ENCODE measurements at regions not wholly inside any gene's neighbourhood (a gene's known extent, or its start where the extent isn't known, plus 50 kb on each side); places are given as distances from the start of the nearest gene placed in this dataset.

DNA sequence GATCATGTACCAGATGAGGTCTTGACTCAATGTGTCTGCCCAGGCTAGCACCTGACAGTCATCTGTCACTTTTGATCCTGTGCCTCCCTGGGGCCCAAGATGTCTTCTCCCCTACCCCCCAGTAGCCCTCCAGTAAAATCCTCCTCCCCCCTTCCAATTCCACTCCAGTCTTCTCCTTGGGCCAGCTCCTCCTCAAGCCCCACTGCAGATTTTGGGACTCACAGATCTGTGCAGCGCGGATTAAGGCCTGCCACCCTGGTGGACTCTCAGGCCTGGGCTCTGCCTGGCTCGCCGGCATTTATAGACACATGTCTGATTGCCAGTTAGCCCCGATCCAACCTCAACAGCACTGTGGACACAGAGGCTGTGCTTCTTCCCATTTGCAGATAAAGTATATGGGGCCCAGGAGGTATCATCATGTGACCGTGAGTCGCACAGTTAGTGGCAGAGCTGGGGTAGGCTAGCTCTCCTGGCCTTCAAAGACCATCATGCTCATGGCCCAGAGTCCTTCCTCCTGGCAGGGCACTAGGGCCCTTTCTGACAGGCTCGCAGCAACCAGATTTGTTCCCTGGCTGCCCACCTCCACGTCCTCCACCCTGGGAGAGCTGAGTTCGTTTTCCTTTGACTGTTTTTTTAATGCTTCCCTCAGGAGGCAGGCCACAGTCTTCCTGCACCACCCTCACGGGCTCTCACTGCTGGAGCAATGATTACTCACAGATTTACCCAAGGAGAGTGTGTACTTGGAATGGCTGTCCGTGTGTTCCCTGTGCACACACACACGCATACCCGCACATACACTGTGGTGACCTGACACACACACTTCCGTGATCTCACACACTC, 98.3 kb upstream of the DIO3 start:
- in situ Hi-C loops (cut with MboI; ENCODE audit: low pct_unique_long_range_greater_than_20kb, low sequenced_read_pairs) = no loop called here
- no peak for DNase-seq

DNA sequence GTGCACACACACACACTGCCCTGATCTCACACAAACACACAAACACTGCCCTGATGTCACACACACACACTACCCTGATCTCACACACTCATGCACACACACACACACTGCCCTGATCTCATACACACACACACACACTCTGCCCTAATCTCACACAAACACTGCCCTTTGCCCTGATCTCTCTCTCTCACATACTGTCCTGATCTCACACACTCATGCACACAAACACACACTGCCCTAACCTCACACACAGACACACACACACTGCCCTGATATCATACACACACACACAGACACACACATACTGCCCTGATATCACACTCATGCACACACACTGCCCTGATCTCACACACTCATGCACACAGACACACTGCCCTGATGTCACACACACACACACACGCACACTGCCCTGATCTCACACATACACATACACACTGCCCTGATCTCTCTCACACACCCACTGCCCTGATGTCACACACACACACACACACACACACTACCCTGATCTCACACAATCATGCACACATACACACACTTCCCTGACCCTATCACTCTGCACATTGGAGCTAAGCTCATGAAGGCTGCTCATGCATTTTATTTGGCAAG, 97.6 kb upstream of the DIO3 start:
- no peak for DNase-seq
- in situ Hi-C loops (cut with MboI; ENCODE audit: low pct_unique_long_range_greater_than_20kb, low sequenced_read_pairs) = no loop called here

DNA sequence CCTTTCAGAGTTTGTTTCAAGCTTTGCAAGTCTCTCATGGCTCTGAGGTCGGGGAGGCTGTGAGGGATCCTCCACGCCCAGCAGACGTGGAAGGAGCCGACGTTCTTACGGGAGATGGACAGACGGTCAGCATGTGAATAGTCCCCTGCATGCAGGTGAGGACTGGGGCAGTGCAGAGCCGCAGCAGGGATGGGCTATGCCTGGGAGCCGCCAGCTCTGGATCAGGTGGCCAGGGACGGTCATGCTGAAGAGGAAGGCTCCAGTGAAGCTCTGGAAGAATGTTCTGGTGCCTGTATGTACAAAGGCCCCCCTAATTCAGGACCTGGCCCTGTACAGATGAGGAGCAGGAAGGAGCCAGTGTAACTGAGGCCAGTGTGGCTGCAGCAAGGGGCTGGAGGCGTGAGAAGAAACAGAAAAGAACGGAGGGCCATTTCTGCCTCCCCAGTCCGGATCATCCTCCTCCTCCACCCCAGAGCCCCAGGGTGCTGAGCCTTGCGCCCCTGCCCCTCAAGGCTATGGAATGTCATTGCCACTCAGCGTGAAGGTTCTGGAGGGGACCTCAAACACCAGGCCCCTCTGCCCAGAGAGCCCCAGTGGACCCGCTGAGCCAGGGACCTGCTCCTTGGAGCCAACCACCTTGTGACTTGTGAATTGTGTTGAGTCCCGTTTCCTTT, 96.8 kb upstream of the DIO3 start:
- in situ Hi-C loops (cut with MboI; ENCODE audit: low pct_unique_long_range_greater_than_20kb, low sequenced_read_pairs) = no loop called here
- no peak for DNase-seq

DNA sequence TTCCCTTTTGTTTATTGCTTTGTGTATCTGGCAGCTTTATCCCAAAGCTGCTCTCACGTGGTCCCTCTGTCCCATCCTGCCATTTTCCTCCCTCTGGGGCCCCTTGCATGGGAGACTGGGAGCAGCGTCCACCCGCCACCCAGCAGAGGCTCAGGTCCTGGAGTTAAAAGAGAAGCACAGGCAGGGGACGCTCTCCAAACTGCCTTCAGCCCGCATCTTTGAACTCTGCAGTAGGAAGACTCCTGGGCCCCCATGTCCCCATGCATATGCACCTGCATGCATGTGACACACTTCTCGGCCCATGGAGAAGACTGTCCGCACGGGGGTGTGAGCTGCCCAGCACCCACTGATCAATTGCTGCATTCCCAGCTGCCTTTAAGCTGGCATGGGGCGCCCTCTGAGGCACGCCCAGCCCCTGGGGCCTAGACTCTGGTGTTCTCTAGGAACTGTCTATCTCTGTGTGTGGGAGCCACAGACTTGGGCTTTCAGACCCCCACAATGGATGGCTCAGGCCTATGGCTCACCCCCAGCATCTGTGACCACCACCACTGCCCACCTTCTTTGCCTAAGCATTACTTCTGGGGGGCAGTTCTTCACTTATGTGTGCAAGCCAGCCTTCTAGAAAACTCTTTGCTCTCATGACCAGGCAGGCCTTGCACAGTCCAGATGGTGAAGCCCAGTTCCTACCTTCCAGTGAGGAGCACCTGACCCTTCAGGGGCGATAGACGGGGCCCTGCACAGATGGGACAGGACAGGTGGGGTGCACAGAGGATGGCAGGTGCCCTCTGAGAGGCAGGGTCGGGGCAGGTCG, 96.1 kb upstream of the DIO3 start:
- DNase-seq = no peak
- in situ Hi-C loops (cut with MboI; ENCODE audit: low pct_unique_long_range_greater_than_20kb, low sequenced_read_pairs) = no loop called here

DNA sequence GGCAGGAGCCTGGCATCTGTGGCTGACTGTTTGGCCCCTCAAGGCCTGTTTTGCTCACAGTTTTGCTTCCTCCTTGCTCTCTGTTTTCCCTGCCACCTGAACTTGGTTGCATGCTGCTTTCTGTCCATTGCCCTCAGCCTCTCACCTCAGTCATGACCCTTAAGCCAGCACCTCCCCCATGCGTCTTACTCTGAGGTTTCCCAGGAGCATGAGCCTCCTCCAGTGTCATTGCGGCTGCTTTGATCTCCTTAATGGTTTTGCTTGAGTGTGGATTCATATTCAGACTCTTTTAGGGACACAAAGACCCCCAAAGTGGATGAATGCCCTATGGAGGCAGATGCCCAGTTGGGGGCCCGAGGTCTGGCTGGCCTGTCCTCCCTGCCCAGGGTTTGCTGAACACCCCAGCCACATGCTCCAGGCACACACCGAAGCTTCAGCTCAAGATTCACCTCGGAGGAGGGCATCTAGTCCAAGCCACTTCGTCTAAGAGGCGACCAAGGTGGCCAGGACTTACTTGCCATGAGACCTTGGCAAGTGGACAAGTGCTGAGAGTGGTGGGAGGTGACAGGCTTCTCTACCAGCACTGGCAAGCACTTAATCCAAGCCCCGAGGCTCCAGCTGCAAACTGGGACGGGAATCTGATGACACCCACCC, 95.4 kb upstream of the DIO3 start:
- DNase-seq = no peak
- in situ Hi-C loops (cut with MboI; ENCODE audit: low pct_unique_long_range_greater_than_20kb, low sequenced_read_pairs) = no loop called here

DNA sequence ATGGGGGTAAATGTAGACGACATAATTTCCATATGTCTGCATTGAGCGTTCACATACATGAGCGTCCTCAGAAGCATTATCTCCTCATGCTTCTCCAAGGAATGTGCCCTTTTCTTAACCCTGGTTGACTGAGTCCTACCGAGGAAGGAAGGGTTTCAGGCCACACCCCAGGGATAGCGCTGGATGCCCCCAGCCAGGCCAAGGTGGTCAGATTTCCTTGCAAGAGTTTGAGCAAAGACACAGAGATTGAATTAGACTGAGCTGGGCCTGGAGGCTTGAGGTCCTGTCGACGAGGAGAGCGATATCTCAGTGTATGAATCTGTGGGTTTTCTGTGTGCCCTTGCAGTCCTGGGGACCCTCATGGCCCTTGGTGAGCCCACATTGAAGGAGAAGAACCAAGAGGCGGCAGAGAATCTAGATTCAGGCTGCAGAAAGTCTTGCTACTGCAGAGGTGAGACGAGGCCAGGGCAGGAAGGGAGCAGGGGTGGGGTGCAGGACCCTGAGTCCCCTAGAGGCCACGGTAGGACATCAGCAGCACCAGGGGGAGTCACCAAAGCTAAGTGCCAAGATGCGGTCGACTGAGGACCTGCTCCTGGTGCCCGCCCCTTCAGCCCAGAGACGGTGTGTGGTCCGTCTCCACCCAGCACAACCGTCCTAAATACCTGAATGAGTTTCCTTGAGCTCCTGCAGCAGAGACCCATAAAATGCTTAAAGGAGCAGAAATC, 94.7 kb upstream of the DIO3 start:
- in situ Hi-C loops (cut with MboI; ENCODE audit: low pct_unique_long_range_greater_than_20kb, low sequenced_read_pairs) = no loop called here
- DNase-seq = no peak

DNA sequence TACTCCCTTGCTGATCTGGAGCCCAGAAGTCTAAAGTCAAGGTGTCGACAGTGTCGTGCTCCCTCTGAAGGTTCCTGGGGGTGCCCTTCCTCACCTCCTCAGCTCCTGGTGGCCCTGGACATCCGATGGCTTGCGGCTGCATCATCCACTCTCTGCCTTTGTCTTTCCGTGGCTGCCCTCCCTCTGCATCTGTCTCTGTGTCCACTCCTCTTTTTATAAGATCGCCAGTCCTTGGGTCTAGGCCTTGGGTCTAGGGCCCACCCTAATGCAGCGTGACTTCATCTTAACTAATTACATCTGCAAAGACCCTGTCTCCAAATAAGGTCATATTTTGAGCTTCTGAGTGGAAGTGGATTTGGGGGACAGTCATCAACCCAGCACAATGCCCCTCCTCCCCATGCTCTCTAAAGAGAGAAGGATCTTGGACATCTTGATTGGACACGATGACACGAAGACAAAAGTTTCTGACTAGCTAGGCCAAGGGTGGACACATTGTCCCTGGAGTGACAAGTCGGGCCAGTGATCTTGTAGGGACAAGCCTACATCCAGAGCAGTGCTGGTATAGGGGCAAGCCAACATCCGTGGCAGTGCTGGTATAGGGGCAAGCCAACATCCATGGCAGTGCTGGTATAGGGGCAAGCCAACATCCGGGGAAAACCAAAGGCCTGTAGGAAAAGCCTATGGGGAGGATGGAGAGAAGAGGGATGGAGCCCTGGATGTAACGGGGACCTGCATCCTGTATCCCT, 93.9 kb upstream of the DIO3 start:
- in situ Hi-C loops (cut with MboI; ENCODE audit: low pct_unique_long_range_greater_than_20kb, low sequenced_read_pairs) = no loop called here
- DNase-seq = no peak

DNA sequence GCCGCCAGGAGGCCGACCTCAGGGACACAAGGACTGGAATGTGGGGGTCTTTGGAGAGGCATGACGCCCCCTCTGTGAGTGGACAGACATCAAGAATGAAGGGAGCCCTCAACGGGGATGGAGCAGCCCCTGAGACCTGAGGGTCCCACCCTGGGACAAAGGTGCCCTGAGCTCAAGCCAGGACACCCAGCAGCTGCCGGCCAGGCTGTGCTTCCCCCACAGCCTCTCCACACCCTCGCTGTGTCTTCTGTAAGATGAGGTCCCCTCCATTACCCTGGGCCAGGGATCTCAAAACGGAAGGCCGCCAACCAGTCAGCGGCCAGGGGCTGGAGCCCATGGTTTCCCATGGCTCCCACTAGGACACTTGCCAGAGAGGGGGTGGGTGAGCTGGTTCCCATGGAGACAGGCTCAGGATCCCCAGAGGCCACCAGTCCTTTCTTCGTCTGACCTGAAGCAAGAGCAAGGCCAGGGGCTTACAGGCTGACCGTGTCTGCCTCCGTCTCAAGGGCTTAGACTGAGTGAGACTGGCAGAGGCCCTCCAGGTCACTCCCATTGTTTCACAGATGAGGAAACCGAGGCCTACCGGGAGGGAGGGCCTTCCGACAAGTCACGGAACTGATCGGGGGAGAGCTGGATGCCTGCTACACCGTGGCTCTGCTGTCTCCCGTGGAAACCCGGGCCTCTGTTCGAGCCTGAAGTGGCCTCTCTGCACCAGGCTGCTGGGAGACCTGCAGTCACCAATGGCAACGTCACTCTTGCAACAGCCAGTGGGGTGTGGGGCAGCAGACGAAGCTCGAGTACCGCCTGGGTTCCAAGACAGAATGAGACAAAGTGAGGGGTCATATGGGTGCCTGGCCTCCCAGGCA, 91.7 kb upstream of the DIO3 start:
- in situ Hi-C loops (cut with MboI; ENCODE audit: low pct_unique_long_range_greater_than_20kb, low sequenced_read_pairs) = no loop called here

DNA sequence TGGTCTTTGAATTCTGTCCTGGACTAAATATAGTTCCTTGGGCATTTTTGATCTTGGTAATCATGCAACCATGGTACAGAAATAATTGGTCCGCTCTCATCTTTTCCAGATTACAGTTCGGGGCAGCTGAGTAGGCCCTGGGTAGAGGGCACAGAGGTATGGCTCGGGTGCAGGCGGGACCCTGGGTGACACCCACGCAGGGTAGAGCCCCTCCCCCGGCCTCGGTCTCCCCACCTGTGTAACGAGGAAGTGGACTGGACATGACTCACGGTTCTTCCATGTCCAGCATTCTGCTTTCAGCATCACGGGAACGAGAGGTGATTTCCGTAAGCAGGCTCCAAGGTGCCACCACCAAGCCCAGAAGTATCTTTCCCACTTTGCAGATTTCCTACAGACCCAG, 91.0 kb upstream of the DIO3 start:
- in situ Hi-C loops (cut with MboI; ENCODE audit: low pct_unique_long_range_greater_than_20kb, low sequenced_read_pairs) = no loop called here
- no peak for DNase-seq

More for the DNA sequence above, 91.7 kb upstream of the DIO3 start:
- DNase-seq = no peak

DNA sequence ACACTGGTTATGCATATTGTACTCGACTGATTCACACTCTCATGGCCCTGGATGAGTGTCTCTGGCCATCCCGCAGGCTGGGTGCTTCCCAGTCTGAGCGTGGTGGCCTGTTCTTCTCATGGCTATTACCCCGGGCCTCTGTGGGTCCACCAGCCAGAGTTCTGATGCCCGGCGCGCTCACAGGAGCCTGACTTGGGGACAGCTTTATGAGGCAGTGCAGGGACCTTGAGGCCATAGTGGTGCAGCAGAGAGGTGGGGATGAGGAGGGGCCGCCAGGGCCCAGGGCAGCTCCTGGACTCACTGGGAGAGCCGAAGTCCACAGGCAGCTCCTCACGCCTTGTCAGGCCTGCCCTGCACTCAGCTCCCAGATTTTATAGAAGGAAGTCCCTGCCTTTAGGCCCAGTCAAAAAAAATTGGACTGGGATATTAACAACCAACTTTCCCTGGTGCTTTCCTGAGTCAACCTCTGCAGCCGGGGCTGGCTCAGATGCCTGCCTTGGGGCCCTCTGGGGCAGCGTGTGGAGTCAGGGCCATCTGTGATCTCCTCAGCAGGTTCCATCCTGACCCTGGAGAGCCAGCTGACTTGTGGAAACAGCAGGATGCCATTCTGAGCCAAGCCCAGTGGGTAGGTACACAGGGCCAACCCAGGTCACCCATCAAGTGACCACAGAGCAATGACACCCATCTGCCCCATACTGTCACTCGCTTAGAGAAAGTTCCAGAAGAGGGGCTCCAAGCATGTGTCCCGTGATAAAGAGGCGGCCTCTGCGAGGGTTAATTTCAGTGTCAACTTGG, 89.4 kb upstream of the DIO3 start:
- no peak for DNase-seq
- in situ Hi-C loops (cut with MboI; ENCODE audit: low pct_unique_long_range_greater_than_20kb, low sequenced_read_pairs) = no loop called here

DNA sequence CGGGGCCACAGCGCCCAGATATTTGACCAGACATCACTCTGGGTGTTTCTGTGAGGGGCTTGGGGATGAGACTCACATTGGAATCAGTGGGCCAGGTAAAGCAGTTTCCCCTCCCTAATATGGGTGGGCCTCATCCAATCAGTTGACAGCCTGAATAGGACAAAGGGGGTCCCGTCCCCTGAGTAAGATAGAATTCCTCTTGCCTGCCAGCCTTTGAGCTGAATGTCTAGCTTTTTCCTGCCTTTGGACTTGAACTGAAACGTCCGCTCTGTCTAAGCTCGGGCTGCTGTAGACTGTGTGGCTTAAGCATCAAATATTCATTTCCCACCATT, 88.8 kb upstream of the DIO3 start:
- in situ Hi-C loops (cut with MboI; ENCODE audit: low pct_unique_long_range_greater_than_20kb, low sequenced_read_pairs) = no loop called here
- DNase-seq = no peak

DNA sequence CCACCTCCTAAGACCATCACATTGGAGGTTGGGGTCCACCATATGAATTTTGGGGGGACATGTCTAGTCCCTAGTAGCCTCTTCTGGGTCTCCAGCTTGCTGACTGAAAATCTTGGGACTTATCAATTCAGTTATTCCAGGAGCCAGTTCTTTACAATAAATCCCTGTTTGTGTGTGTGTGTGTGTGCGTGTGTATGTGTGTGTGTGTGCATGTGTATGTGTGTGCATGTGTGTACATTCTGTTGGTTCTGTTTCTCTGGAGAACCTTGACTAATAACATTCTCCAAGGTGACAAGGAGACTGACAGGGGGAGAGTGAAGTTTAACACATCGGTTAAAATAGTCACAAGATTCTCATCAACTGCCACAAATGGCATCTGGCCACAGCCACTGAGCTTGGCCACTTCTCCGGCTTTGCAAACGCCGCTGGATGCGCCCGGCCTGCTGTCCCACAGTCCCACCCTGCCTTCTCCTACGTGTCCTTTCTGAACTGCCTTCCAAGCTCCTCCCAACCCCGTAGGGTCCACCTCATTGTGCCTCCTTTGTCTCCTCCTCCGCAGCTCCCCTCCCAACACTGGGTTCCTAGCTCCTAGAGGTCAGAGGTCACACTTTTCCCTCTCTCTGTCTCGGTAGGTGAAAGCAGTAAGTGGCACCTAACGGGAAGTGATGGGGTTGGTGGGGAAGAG, 88.1 kb upstream of the DIO3 start:
- DNase-seq = no peak
- in situ Hi-C loops (cut with MboI; ENCODE audit: low pct_unique_long_range_greater_than_20kb, low sequenced_read_pairs) = no loop called here

DNA sequence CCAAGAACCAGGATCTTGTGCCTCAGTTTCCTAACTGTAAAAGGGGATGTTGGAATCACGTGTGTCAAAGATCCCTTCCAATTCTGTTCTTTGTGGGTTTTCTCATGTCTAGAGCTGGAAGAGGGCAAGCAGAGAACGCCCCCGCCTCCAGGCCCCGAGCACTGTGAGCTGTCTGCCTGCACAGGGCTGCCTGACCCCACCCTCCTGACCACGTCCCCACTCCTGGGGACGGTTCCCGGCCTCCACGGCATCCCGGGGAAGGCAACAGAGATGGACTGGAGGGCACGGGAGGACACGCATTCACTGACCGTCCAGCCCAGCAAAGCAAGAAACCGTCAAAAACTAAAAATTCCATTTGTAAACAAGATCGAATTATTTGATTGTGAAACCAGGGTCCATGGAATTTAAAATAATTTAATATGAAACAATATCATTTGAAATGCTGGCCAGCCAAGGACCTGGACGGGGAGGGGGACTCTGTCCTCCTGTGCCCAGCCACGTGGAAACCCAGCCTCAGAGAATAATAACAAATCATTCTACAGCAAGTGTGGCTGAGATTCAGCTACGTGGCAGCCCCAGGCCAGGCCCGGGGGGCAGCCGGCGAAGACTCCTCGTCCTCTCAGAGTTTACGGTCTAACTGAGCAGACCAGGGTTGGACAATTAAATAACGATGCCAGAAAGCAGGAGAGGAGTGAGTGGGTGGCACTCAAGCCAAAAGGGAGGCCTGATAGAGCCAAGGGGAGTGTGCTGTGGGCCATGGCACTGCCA, 87.3 kb upstream of the DIO3 start:
- in situ Hi-C loops (cut with MboI; ENCODE audit: low pct_unique_long_range_greater_than_20kb, low sequenced_read_pairs) = no loop called here
- DNase-seq = no peak

DNA sequence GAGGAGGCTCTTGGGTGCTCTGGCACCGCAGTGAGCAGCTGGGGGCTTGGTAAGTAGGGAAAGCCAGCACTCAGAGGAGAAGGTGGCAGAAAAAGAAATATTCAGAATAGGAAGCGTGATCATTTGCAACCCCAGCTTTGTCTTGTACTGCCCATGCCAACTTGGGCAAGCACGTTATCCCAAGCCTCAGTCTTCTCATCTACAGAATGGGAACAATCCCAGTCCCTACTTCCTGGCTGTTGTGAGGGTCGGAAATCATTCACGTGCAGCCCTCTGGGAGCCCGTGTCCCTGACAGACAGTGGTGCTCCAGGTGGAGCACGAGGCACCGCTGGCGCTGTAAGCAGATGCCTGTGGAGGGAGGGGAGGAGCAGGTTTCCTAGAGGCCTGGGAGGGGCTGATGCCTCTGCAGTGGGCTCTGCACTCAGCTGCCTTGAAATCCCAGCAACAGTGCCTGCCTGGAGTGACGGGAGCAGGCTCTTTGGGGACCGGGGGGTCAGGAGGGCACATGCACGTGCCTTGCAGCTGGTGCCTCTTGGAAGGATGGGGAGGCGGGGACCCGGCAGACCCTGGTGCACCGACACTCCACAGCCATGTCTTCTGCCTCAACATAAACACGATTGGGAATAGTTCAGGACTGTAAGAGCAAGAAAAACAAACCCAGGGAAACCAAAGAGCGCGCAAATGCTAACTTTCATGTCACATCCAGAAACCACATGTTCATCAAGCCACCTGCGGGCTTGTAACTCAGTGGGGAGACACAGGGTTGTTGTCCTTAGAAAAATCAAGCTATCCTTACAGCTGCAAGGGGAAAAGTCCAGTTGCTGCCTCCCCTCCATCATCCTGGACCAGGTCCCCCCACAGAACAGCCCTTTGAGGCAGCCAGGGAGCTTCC, 86.5 kb upstream of the DIO3 start:
- no peak for DNase-seq
- in situ Hi-C loops (cut with MboI; ENCODE audit: low pct_unique_long_range_greater_than_20kb, low sequenced_read_pairs) = no loop called here
